ENCODE measurements at regions not wholly inside any gene's neighbourhood (a gene's known extent, or its start where the extent isn't known, plus 50 kb on each side); places are given as distances from the start of the nearest gene placed in this dataset.

GRCh38 chr12:18207266-18207665 lies 54.1 kb upstream of the PIK3C2G start:
- no peak for DNase-seq (ENCODE audit: low read depth in 3 of 3)

GRCh38 chr12:18206198-18206597 lies 55.1 kb upstream of the PIK3C2G start:
- no peak for DNase-seq (ENCODE audit: low read depth in 3 of 3)

GRCh38 chr12:18204053-18204452 lies 57.3 kb upstream of the PIK3C2G start:
- DNase-seq (ENCODE audit: low read depth in 3 of 3): no peak

- DNase-seq (ENCODE audit: low read depth in 3 of 3): no peak
These were observed 69.2 kb upstream of the PIK3C2G start for GRCh38 chr12:18192119-18192518.

GRCh38 chr12:18183141-18183540 lies 78.2 kb upstream of the PIK3C2G start:
- no peak for DNase-seq (ENCODE audit: low read depth in 3 of 3)

- no peak for DNase-seq (ENCODE audit: low read depth in 3 of 3)
These were observed 81.6 kb upstream of the RERGL start for GRCh38 chr12:18171571-18171970.

GRCh38 chr12:18168016-18168415 lies 78.0 kb upstream of the RERGL start:
- no peak for DNase-seq (ENCODE audit: low read depth in 3 of 3)

- no peak for DNase-seq (ENCODE audit: low read depth in 3 of 3)
These were observed 75.9 kb upstream of the RERGL start for GRCh38 chr12:18165889-18166288.

GRCh38 chr12:18165422-18165871 lies 75.5 kb upstream of the RERGL start:
- DNase-seq (ENCODE audit: low read depth in 3 of 3): no peak

- DNase-seq (ENCODE audit: low read depth in 3 of 3): no peak
These were observed 70.9 kb upstream of the RERGL start for GRCh38 chr12:18160901-18161300.

- peak in 1 of 3 donors; percentile 45 for DNase-seq (ENCODE audit: low read depth in 3 of 3)
These were observed 69.0 kb upstream of the RERGL start for GRCh38 chr12:18158774-18159557.

GRCh38 chr12:18153826-18154225 lies 63.8 kb upstream of the RERGL start:
- DNase-seq (ENCODE audit: low read depth in 3 of 3): no peak

- DNase-seq (ENCODE audit: low read depth in 3 of 3): no peak
These were observed 61.0 kb upstream of the RERGL start for GRCh38 chr12:18151036-18151435.

- no peak for DNase-seq (ENCODE audit: low read depth in 3 of 3)
These were observed 59.0 kb upstream of the RERGL start for GRCh38 chr12:18148961-18149360.

- no peak for DNase-seq (ENCODE audit: low read depth in 3 of 3)
These were observed 56.4 kb upstream of the RERGL start for GRCh38 chr12:18146363-18146762.

- DNase-seq (ENCODE audit: low read depth in 3 of 3): no peak
These were observed 55.9 kb upstream of the RERGL start for GRCh38 chr12:18145924-18146323.

GRCh38 chr12:18141048-18141982 lies 51.3 kb upstream of the RERGL start:
- DNase-seq (ENCODE audit: low read depth in 3 of 3): no peak

GRCh38 chr12:18139989-18140596 lies 50.1 kb upstream of the RERGL start:
- DNase-seq (ENCODE audit: low read depth in 3 of 3): no peak

All from stimulated activated CD4-positive, alpha-beta T cell treated with anti-CD3 and anti-CD28 coated beads, TNF-alpha, amount 100 ng/mL, for 48 hours (primary cell).